ENCODE measurements at regions not wholly inside any gene's neighbourhood (a gene's known extent, or its start where the extent isn't known, plus 50 kb on each side); places are given as distances from the start of the nearest gene placed in this dataset.

DNA sequence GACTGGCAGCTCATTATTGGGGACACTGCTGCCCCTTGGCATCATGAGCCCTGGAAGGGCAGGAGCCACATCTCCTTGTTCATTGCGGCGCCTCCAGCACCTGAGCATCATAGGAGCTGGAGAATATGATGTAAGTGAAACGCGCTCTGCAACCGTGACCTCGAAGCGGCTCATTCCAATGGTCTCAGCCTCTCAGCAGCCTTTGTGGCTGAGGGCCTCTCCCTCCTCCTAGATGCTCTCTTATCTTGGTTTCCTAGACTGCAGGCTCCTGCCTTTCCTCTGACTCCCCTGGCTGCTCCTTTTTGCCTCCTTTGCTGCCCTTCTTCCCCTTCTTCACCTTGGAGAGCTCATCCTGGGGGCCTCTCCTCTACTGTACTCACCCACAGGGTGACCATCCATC, 83.6 kb upstream of the CASZ1 start:
- no peak overlapping the region for H3K4me3 ChIP-seq (replicated peaks in 1 of 3; ENCODE audit: low read depth in 2 of 3, low read length in 3 of 3)
- no peak overlapping the region for H3K9ac ChIP-seq (ENCODE audit: insufficient read depth, low read length, poor library complexity, severe bottlenecking)
- H4K20me1 ChIP-seq (ENCODE audit: insufficient read depth, low read length): no peaks in the 10 kb centered on the region
- Mint-ChIP-seq H3K36me3 (no peaks in the 10 kb centered on the region), H3K4me1 (no peaks in the 10 kb centered on the region), H3K4me3 (no peak overlapping the region), H3K27me3 (ENCODE audit: low read depth in 3 of 3) (peaks cover 2 to 14% (median 13%) of the 10 kb centered on the region in 3 donors), H3K27ac (no peak overlapping the region), H3K9me3 (peaks cover 0 to 3% (median 0%) of the 10 kb centered on the region in 7 donors)
- intact Hi-C loops (cut with micrococcal nuclease): no loop called here
- no peak overlapping the region for H3K4me2 ChIP-seq (replicated peaks; ENCODE audit: extremely low read depth, low read length, poor library complexity, severe bottlenecking)
- no peak overlapping the region for H3K27ac ChIP-seq (ENCODE audit: low read depth in 1 of 2, low read length in 2 of 2)
- no peak overlapping the region for H2AFZ ChIP-seq (ENCODE audit: insufficient read depth, low read depth, low read length, poor library complexity, severe bottlenecking)
- TF ChIP-seq, protein P1, sequence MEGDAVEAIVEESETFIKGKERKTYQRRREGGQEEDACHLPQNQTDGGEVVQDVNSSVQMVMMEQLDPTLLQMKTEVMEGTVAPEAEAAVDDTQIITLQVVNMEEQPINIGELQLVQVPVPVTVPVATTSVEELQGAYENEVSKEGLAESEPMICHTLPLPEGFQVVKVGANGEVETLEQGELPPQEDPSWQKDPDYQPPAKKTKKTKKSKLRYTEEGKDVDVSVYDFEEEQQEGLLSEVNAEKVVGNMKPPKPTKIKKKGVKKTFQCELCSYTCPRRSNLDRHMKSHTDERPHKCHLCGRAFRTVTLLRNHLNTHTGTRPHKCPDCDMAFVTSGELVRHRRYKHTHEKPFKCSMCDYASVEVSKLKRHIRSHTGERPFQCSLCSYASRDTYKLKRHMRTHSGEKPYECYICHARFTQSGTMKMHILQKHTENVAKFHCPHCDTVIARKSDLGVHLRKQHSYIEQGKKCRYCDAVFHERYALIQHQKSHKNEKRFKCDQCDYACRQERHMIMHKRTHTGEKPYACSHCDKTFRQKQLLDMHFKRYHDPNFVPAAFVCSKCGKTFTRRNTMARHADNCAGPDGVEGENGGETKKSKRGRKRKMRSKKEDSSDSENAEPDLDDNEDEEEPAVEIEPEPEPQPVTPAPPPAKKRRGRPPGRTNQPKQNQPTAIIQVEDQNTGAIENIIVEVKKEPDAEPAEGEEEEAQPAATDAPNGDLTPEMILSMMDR (IDR thresholded peaks at IDR 0.05): no peak
- no peaks in the 10 kb centered on the region for H3K27me3 ChIP-seq (ENCODE audit: control insufficient read depth in 2 of 2, insufficient read depth in 2 of 2, low read length in 2 of 2)
- 75% methylated on average over 2 of the region's 7 CpGs for WGBS (ENCODE audit: insufficient coverage)
- DNase-seq: no peak
- H3K36me3 ChIP-seq (replicated peaks in 1 of 2; ENCODE audit: control insufficient read depth in 1 of 2, insufficient read depth in 2 of 2, low read length in 2 of 2): no peaks in the 10 kb centered on the region
- H3K79me2 ChIP-seq (ENCODE audit: insufficient read depth, low read length): no peaks in the 10 kb centered on the region
- H3K4me1 ChIP-seq (ENCODE audit: control insufficient read depth in 1 of 2, insufficient read depth in 2 of 2, low read length in 2 of 2): no peaks in the 10 kb centered on the region
- no peaks in the 10 kb centered on the region for H3K9me3 ChIP-seq (replicated peaks in 1 of 2; ENCODE audit: control insufficient read depth in 1 of 2, insufficient read depth in 1 of 2, low read length in 2 of 2)

DNA sequence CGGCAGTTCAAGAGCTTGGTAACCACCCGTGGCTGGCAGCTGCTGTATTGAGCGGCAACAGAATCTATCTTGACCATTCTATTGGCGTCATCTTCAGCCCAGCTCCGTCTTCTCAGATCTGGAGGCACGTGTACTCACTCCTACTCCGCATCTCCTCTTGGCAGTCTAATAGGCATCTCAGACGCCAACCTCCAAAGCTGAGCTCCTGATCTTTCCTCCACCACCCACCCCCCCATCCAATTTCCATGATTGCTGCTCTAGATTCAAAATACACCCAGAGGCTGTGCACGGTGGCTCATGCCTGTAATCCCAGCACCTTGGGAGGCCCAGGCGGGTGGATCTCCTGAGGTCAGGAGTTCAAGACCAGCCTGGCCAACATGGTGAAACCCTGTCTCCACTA, 84.6 kb upstream of the CASZ1 start:
- Mint-ChIP-seq H3K9me3 (peaks cover 0 to 3% (median 0%) of the 10 kb centered on the region in 7 donors), H3K4me1 (no peaks in the 10 kb centered on the region), H3K4me3 (no peak overlapping the region), H3K27ac (peak overlapping the region in 1 of 7 donors; percentile 26), H3K36me3 (no peaks in the 10 kb centered on the region), H3K27me3 (ENCODE audit: low read depth in 3 of 3) (peaks cover 2 to 19% (median 16%) of the 10 kb centered on the region in 3 donors)
- Histone ChIP-seq H3K27me3 (ENCODE audit: control insufficient read depth in 2 of 2, insufficient read depth in 2 of 2, low read length in 2 of 2) (no peaks in the 10 kb centered on the region), H3K9ac (ENCODE audit: insufficient read depth, low read length, poor library complexity, severe bottlenecking) (no peak overlapping the region), H2AFZ (ENCODE audit: insufficient read depth, low read depth, low read length, poor library complexity, severe bottlenecking) (no peak overlapping the region), H4K20me1 (ENCODE audit: insufficient read depth, low read length) (no peaks in the 10 kb centered on the region), H3K4me1 (ENCODE audit: control insufficient read depth in 1 of 2, insufficient read depth in 2 of 2, low read length in 2 of 2) (no peaks in the 10 kb centered on the region), H3K4me2 (replicated peaks; ENCODE audit: extremely low read depth, low read length, poor library complexity, severe bottlenecking) (no peak overlapping the region), H3K36me3 (replicated peaks in 1 of 2; ENCODE audit: control insufficient read depth in 1 of 2, insufficient read depth in 2 of 2, low read length in 2 of 2) (no peaks in the 10 kb centered on the region), H3K79me2 (ENCODE audit: insufficient read depth, low read length) (no peaks in the 10 kb centered on the region), H3K4me3 (replicated peaks in 1 of 3; ENCODE audit: low read depth in 2 of 3, low read length in 3 of 3) (no peak overlapping the region), H3K27ac (ENCODE audit: low read depth in 1 of 2, low read length in 2 of 2) (no peak overlapping the region), H3K9me3 (replicated peaks in 1 of 2; ENCODE audit: control insufficient read depth in 1 of 2, insufficient read depth in 1 of 2, low read length in 2 of 2) (no peaks in the 10 kb centered on the region)
- WGBS (ENCODE audit: insufficient coverage): 95% methylated on average over 9 of the region's 10 CpGs
- TF ChIP-seq, protein P1 (IDR thresholded peaks at IDR 0.05): no peak
- intact Hi-C loops (cut with micrococcal nuclease): no loop called here
- no peak for DNase-seq

Data from CD14-positive monocyte (primary cell).